ENCODE measurements at regions not wholly inside any gene's neighbourhood (a gene's known extent, or its start where the extent isn't known, plus 50 kb on each side); places are given as distances from the start of the nearest gene placed in this dataset.

- DNase-seq = no peak
- no peak for TF ChIP-seq POLR2A (IDR thresholded peaks at IDR 0.05; ENCODE audit: low read length)
- TF ChIP-seq GATA1 (IDR thresholded peaks at IDR 0.05; ENCODE audit: low read depth, low read length) = no peak
Observed at GRCh38 chr2:57139179-57139578, 907.4 kb upstream of the VRK2 start.

GRCh38 chr2:57141269-57141668, 905.3 kb upstream of the VRK2 start:
- TF ChIP-seq POLR2A (IDR thresholded peaks at IDR 0.05; ENCODE audit: low read length) = no peak
- TF ChIP-seq GATA1 (IDR thresholded peaks at IDR 0.05; ENCODE audit: low read depth, low read length) = no peak
- no peak for DNase-seq

- DNase-seq = no peak
- TF ChIP-seq GATA1 (IDR thresholded peaks at IDR 0.05; ENCODE audit: low read depth, low read length) (no peak), POLR2A (IDR thresholded peaks at IDR 0.05; ENCODE audit: low read length) (no peak)
Observed at GRCh38 chr2:57146951-57147350, 899.7 kb upstream of the VRK2 start.

GRCh38 chr2:57156231-57156924, 890.2 kb upstream of the VRK2 start:
- no peak for TF ChIP-seq POLR2A (IDR thresholded peaks at IDR 0.05; ENCODE audit: low read length)
- TF ChIP-seq GATA1 (IDR thresholded peaks at IDR 0.05; ENCODE audit: low read depth, low read length) = no peak
- no peak for DNase-seq

GRCh38 chr2:57160976-57161375, 885.6 kb upstream of the VRK2 start:
- DNase-seq = no peak
- no peak for TF ChIP-seq GATA1 (IDR thresholded peaks at IDR 0.05; ENCODE audit: low read depth, low read length)
- no peak for TF ChIP-seq POLR2A (IDR thresholded peaks at IDR 0.05; ENCODE audit: low read length)

- TF ChIP-seq GATA1 (IDR thresholded peaks at IDR 0.05; ENCODE audit: low read depth, low read length) = no peak
- TF ChIP-seq POLR2A (IDR thresholded peaks at IDR 0.05; ENCODE audit: low read length) = no peak
- no peak for DNase-seq
Observed at GRCh38 chr2:57177176-57177575, 869.4 kb upstream of the VRK2 start.

GRCh38 chr2:57180042-57180567, 866.5 kb upstream of the VRK2 start:
- no peak for DNase-seq
- TF ChIP-seq GATA1 (IDR thresholded peaks at IDR 0.05; ENCODE audit: low read depth, low read length) (no peak), POLR2A (IDR thresholded peaks at IDR 0.05; ENCODE audit: low read length) (no peak)

- TF ChIP-seq GATA1 (IDR thresholded peaks at IDR 0.05; ENCODE audit: low read depth, low read length) = no peak
- no peak for TF ChIP-seq POLR2A (IDR thresholded peaks at IDR 0.05; ENCODE audit: low read length)
- DNase-seq = no peak
Observed at GRCh38 chr2:57180678-57181077, 865.9 kb upstream of the VRK2 start.

GRCh38 chr2:57181315-57182038, 865.1 kb upstream of the VRK2 start:
- no peak for DNase-seq
- no peak for TF ChIP-seq POLR2A (IDR thresholded peaks at IDR 0.05; ENCODE audit: low read length)
- no peak for TF ChIP-seq GATA1 (IDR thresholded peaks at IDR 0.05; ENCODE audit: low read depth, low read length)

- no peak for TF ChIP-seq GATA1 (IDR thresholded peaks at IDR 0.05; ENCODE audit: low read depth, low read length)
- no peak for TF ChIP-seq POLR2A (IDR thresholded peaks at IDR 0.05; ENCODE audit: low read length)
- no peak for DNase-seq
Observed at GRCh38 chr2:57182916-57183315, 863.7 kb upstream of the VRK2 start.

- TF ChIP-seq POLR2A (IDR thresholded peaks at IDR 0.05; ENCODE audit: low read length) (no peak), GATA1 (IDR thresholded peaks at IDR 0.05; ENCODE audit: low read depth, low read length) (no peak)
- no peak for DNase-seq
Observed at GRCh38 chr2:57185568-57185967, 861.0 kb upstream of the VRK2 start.

GRCh38 chr2:57190007-57190406, 856.6 kb upstream of the VRK2 start:
- TF ChIP-seq GATA1 (IDR thresholded peaks at IDR 0.05; ENCODE audit: low read depth, low read length) = no peak
- TF ChIP-seq POLR2A (IDR thresholded peaks at IDR 0.05; ENCODE audit: low read length) = no peak
- DNase-seq = no peak

GRCh38 chr2:57199663-57200062, 846.9 kb upstream of the VRK2 start:
- TF ChIP-seq POLR2A (IDR thresholded peaks at IDR 0.05; ENCODE audit: low read length) (no peak), GATA1 (IDR thresholded peaks at IDR 0.05; ENCODE audit: low read depth, low read length) (no peak)
- DNase-seq = no peak

- TF ChIP-seq POLR2A (IDR thresholded peaks at IDR 0.05; ENCODE audit: low read length) (no peak), GATA1 (IDR thresholded peaks at IDR 0.05; ENCODE audit: low read depth, low read length) (no peak)
- DNase-seq = no peak
Observed at GRCh38 chr2:57204364-57204763, 842.2 kb upstream of the VRK2 start.

GRCh38 chr2:57205241-57205640, 841.4 kb upstream of the VRK2 start:
- DNase-seq = no peak
- no peak for TF ChIP-seq POLR2A (IDR thresholded peaks at IDR 0.05; ENCODE audit: low read length)
- no peak for TF ChIP-seq GATA1 (IDR thresholded peaks at IDR 0.05; ENCODE audit: low read depth, low read length)

Data from erythroblast (primary cell).